ENCODE measurements at regions not wholly inside any gene's neighbourhood (a gene's known extent, or its start where the extent isn't known, plus 50 kb on each side); places are given as distances from the start of the nearest gene placed in this dataset.

- no peaks in the 10 kb centered on the region for H3K9me3 ChIP-seq
- TF ChIP-seq POLR2AphosphoS5 (IDR thresholded peaks at IDR 0.05) (no peak), EP300 (IDR thresholded peaks at IDR 0.05) (no peak), POLR2A (IDR thresholded peaks at IDR 0.05) (no peak), CTCF (IDR thresholded peaks at IDR 0.05) (no peak)
- intact Hi-C loops (cut with DNase I), result no loop called here
Observed at GRCh38 chr3:135366816-135367215, 571.8 kb downstream of the EPHB1 start.

GRCh38 chr3:135368316-135368715 is 573.3 kb downstream of the EPHB1 start:
- no peak for DNase-seq

More at GRCh38 chr3:135366816-135367215, 571.8 kb downstream of the EPHB1 start:
- DNase-seq, result no peak
- Histone ChIP-seq H3K27ac (no peak overlapping the region), H3K36me3 (no peaks in the 10 kb centered on the region), H3K4me1 (no peaks in the 10 kb centered on the region), H3K4me3 (no peak overlapping the region), H3K27me3 (no peaks in the 10 kb centered on the region)
- 85 to 87% methylated on average over 3 of the region's 3 CpGs for WGBS, 2 donors

GRCh38 chr3:135368781-135369180 is 573.7 kb downstream of the EPHB1 start:
- DNase-seq, result no peak
- Histone ChIP-seq H3K27me3 (no peaks in the 10 kb centered on the region), H3K4me3 (no peak overlapping the region), H3K27ac (no peak overlapping the region), H3K4me1 (no peaks in the 10 kb centered on the region), H3K9me3 (no peaks in the 10 kb centered on the region), H3K36me3 (no peaks in the 10 kb centered on the region)
- no peak for TF ChIP-seq POLR2A (IDR thresholded peaks at IDR 0.05)
- TF ChIP-seq CTCF (IDR thresholded peaks at IDR 0.05), result no peak
- 80 to 86% methylated on average over 3 of the region's 3 CpGs for WGBS, 2 donors
- intact Hi-C loops (cut with DNase I), result no loop called here

More at GRCh38 chr3:135368316-135368715, 573.3 kb downstream of the EPHB1 start:
- intact Hi-C loops (cut with DNase I), result no loop called here
- Histone ChIP-seq H3K27ac (no peak overlapping the region), H3K4me3 (no peak overlapping the region), H3K4me1 (no peaks in the 10 kb centered on the region), H3K27me3 (no peaks in the 10 kb centered on the region), H3K9me3 (no peaks in the 10 kb centered on the region), H3K36me3 (no peaks in the 10 kb centered on the region)
- no peak for TF ChIP-seq CTCF (IDR thresholded peaks at IDR 0.05)
- TF ChIP-seq EP300 (IDR thresholded peaks at IDR 0.05), result no peak
- no peak for TF ChIP-seq POLR2A (IDR thresholded peaks at IDR 0.05)
- WGBS, 2 donors, result 24 to 46% methylated on average over 3 of the region's 3 CpGs

- Histone ChIP-seq H3K36me3 (no peaks in the 10 kb centered on the region), H3K4me3 (no peak overlapping the region), H3K9me3 (no peaks in the 10 kb centered on the region), H3K4me1 (no peaks in the 10 kb centered on the region), H3K27me3 (no peaks in the 10 kb centered on the region), H3K27ac (no peak overlapping the region)
- 60 to 75% methylated on average over 3 of the region's 3 CpGs for WGBS, 2 donors
- no peak for DNase-seq
- intact Hi-C loops (cut with DNase I), result no loop called here
- TF ChIP-seq EP300 (IDR thresholded peaks at IDR 0.05) (no peak), CTCF (IDR thresholded peaks at IDR 0.05) (no peak), POLR2A (IDR thresholded peaks at IDR 0.05) (no peak), POLR2AphosphoS5 (IDR thresholded peaks at IDR 0.05) (no peak)
Observed at GRCh38 chr3:135374571-135374970, 579.5 kb downstream of the EPHB1 start.

- DNase-seq, result no peak
- WGBS, 2 donors, result 76 to 78% methylated on average over 3 of the region's 3 CpGs
- H3K27me3 ChIP-seq, result no peaks in the 10 kb centered on the region
- H3K36me3 ChIP-seq, result no peaks in the 10 kb centered on the region
- no peaks in the 10 kb centered on the region for H3K9me3 ChIP-seq
- no peak overlapping the region for H3K4me3 ChIP-seq
- H3K4me1 ChIP-seq, result no peaks in the 10 kb centered on the region
- H3K27ac ChIP-seq, result no peak overlapping the region
- no peak for TF ChIP-seq EP300 (IDR thresholded peaks at IDR 0.05)
- no peak for TF ChIP-seq POLR2A (IDR thresholded peaks at IDR 0.05)
- no peak for TF ChIP-seq POLR2AphosphoS5 (IDR thresholded peaks at IDR 0.05)
- TF ChIP-seq CTCF (IDR thresholded peaks at IDR 0.05), result no peak
- intact Hi-C loops (cut with DNase I), result no loop called here
Observed at GRCh38 chr3:135382188-135382587, 583.3 kb upstream of the PPP2R3A start.

Measured in sigmoid colon (tissue), 6 donors.